T-helper 1 cell (primary cell): ENCODE measurements at regions not wholly inside any gene's neighbourhood (a gene's known extent, or its start where the extent isn't known, plus 50 kb on each side); places are given as distances from the start of the nearest gene placed in this dataset.
"Not testable (repeated sequence)": the region's sequence is repeated elsewhere in the genome, so short reads cannot be mapped to it uniquely, and the experiment has no call there.

Experiments
- DNase-seq, 5 donors: peaks; one replicate each; pipeline ENCODE4 v3.0.0-alpha.2; 2012 to 2020

DNA sequence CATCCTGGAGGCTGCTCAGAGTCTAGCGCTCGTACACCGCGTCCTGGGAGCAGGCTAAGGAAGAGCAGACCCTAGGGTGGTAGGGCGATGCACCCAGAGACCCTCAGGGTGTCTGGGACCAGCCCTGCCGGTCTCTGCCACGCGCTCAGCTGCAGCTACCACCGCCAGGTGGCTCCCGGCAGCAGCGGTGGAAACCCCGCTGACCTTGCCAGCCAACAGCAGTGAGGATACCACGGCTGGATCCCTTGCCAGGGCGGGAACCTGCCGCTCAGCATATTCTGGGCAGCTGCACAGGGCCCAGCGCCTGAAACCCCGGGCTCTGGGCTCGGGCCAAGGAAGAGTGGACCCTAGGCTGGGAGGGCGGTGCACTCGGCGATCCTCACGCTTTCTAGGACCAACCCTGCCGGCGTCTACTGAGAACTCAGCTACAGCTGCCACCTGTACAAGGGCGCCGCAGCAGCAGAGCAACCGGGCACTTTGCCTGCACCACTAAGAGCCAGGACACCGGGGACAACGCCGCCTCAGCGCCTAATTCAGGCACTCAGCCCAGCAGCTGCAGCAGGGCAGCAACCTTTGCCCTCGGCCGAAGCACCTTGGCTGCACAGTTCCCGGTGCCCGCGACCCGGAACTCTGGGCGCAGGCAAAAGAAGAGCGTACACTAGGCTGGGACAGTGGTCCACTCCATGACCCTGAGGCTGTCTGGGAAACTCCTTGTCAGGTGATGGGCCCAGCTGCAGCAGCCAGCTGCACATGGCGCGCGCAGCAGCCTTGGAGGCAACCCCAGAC is 80.8 kb downstream of the POTEB2 start:
- DNase-seq: not testable (repeated sequence)

DNA sequence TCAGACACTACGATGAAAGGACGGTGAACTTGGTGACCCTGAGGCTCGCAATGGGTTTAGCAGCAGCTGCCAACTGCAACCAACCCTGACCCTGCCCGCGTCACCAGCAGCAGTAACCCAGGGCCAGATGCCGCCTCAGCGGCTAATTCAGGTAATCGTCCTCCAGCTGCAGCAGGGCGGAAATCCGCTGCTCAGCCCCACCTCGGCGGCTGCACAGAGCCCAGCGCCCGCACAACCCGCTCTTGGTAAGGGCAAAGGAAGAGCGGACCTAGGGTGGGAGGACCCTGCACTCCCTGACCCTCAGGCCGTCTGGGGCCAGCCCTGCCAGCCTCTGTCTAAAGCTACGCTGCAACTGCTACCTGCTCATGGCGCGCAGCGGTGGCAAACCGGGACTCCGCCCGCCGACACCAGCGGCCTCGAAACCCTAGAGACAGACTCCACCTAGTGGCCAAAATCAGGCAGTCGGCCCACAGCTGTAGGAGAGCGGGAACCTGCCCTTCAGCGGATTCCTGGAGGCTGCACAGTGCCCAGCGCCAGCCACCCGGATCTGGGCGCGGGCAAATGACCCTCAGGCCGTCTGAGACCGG is 82.4 kb downstream of the POTEB2 start:
- DNase-seq: not testable (repeated sequence)

DNA sequence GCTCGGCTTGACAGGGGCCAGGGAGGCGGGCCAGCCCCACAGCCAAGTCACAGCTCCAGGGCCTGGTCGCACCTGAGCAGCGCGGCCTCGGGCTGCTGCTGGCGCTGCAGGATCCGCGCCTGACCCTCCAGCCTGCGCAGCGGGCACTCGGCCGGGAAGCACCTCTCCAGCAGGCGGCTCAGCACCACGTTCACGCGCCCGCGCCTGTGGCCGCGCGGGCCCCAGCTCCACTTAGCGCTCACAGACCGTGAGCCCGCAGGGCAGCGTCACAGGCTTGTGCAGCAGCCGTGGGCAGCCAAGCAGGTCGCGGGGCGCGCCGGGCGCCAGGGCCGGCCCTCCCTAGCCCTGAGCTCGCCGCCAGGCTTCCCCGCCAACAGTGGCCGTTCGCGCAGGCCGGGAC is 90.7 kb downstream of the POTEB2 start:
- DNase-seq: not testable (repeated sequence)

DNA sequence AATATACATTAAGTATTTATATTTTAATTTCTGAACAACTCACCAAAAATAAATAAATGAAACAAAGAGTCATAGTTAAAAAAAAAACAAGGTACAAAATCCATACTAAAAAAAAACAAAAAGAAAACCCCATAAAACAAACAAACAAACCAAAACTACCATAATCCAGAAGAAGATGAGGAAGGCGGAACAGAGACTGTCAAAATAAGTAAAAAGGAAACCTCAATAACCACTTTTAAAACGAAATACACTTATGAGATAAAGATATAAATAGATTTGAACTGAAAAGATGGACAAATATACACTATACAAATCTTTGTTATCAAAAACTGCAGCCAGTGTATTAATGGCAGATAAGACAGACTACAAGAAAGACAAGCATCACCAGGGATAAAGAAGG is 98.2 kb downstream of the POTEB2 start:
- not testable (repeated sequence) for DNase-seq

DNA sequence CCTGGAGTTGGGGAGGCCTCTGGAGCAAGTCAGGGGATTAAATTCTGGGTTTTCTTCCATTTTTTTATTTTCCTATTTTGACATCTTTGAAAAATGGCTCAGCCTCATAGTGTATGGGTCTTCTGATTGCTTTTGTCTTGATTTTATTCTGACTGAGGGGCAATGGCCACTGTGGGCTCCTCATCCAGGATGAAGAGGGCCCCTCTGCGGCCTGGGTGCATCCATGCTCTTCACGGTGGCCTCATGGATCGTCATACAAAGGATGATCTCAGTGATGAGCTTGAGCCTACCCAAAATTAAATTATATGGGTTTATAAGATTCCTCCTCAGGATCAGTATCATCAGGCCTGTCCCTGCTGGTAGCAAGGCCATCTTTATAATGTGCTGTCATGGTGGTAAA is 103.7 kb downstream of the POTEB2 start:
- not testable (repeated sequence) for DNase-seq

DNA sequence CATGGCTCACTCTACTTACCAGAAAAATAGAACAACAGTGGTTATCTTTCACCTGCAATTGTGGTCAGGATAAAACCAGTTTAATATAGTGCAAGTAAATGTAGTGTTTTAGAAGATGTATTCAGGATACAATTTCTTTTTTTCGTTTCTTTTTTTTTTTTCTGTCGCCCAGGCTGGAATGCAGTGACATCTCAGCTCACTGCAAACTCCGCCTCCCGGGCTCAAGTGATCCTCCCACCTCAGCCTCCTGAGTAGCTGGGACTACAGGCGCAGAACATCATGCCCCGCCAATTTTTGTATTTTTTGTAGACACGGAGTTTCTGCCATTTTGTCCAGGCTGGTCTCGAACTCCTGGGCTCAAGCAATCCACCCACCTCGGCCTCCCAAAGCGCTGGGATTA is 109.7 kb downstream of the POTEB2 start:
- not testable (repeated sequence) for DNase-seq

DNA sequence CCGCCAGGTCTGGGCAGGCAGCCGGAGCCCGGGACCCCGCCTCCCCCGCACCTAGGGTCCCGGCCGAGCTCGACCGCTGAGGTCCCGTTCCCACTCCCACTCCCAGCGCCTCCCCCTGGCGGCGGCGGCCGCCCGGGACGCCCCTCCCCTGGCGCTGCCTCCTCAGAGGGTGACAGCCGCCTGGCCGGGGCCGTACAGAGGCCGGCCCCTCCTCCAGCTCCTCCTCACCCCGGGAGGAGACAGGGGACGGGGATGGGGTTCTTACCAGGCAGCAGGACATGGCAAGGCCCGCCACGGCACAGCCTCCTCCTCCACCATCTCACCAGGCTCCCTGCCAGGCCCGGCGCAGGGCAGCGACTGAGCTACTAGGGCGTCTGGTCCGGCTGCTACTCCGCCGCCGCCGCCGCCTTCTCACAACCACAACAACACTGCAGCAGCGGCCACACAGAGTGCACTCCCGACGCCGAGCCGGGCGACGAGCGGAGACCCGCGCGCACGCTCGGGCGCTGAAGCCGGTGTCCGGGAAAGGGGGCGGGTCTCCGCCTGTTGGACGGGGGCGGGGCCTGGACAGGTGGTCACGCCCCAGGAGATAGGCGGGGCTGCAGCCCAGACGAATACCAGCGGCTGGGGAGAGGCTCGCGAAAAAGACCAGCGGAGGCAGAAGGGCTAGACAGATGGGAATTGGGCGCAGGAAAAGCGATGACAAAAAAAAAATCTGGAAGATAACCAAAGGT is 110.3 kb downstream of the POTEB2 start:
- peak in 2 of 5 donors; percentile 3 to 43 for DNase-seq

DNA sequence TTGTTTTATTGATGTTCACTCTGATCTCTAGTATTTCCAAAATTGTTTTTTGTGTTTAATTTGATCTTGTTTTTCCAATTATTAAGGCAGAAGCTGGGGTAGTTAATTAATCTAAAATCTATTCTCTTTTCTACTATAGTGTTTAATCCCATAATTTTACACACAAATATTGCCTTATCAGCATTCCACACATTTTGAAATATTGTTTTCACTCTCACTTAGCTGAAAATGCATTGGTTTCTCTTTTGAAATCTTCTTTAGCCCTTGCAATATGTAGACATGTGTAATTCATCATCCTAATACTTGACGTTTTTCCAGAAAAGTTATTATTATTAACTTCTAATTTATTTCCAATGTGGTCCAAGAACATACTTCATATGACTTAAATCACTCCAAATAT is 132.6 kb downstream of the POTEB2 start:
- not testable (repeated sequence) for DNase-seq
